Neuronal stem cell (in vitro differentiated cells): ENCODE measurements at regions not wholly inside any gene's neighbourhood (a gene's known extent, or its start where the extent isn't known, plus 50 kb on each side); places are given as distances from the start of the nearest gene placed in this dataset.

Experiments
- DNase-seq: peaks from one replicate; pipeline ENCODE4 v3.0.0-alpha.2; 2013; ENCODE audit warnings: low spot score
- H2AFZ ChIP-seq: one replicate; pipeline ENCODE4 v1.6.1; 2013; ENCODE audit warnings: mild to moderate bottlenecking, low read length, inconsistent platforms
- H2AK5ac ChIP-seq: 2 replicates; pipeline ENCODE4 v1.6.1; 2013; ENCODE audit warnings: low read depth, mild to moderate bottlenecking, inconsistent platforms, low read length, moderate library complexity, mixed read lengths
- H2BK120ac ChIP-seq: 2 replicates; pipeline ENCODE4 v1.6.1; 2013; ENCODE audit warnings: low read depth, mild to moderate bottlenecking, inconsistent platforms, low read length, moderate library complexity, mixed read lengths
- H2BK12ac ChIP-seq: one replicate; pipeline ENCODE4 v1.6.1; 2013; ENCODE audit warnings: low read length, inconsistent platforms
- H2BK15ac ChIP-seq: 2 replicates; pipeline ENCODE4 v1.6.1; 2013; ENCODE audit warnings: mild to moderate bottlenecking, low read length, inconsistent platforms, mixed read lengths
- H2BK5ac ChIP-seq: one replicate; pipeline ENCODE4 v1.6.1; 2013; ENCODE audit warnings: inconsistent platforms, mild to moderate bottlenecking, low read length, moderate library complexity
- H3K14ac ChIP-seq: one replicate; pipeline ENCODE4 v1.6.1; 2013; ENCODE audit warnings: low read length, inconsistent platforms
- H3K18ac ChIP-seq: 2 replicates; pipeline ENCODE4 v1.6.1; 2013; ENCODE audit warnings: low read length, inconsistent platforms
- H3K23ac ChIP-seq: 2 replicates; pipeline ENCODE4 v1.6.1; 2013; ENCODE audit warnings: low read depth, mild to moderate bottlenecking, mixed read lengths, low read length, inconsistent platforms; ENCODE audit not compliant: poor library complexity
- H3K27ac ChIP-seq: replicated peaks from 3 replicates; pipeline ENCODE4 v1.5.1; 2013; ENCODE audit warnings: low read length, inconsistent platforms
- H3K27me3 ChIP-seq, 3 experiments: 2 replicates each; pipeline ENCODE4 v1.6.1; 2013; ENCODE audit warnings: low read length in 3 of 3, mild to moderate bottlenecking in 2 of 3, inconsistent platforms in 1 of 3, low read depth in 1 of 3, mixed read lengths in 1 of 3, moderate library complexity in 1 of 3; ENCODE audit not compliant: control insufficient read depth in 3 of 3, insufficient read depth in 3 of 3
- H3K36me3 ChIP-seq, 2 donors: replicated peaks in 1 of 2; 2 replicates each; pipeline ENCODE4 v1.6.1; 2013; ENCODE audit warnings: low read length in 2 of 2; ENCODE audit not compliant: control insufficient read depth in 2 of 2, insufficient read depth in 2 of 2
- H3K4ac ChIP-seq: 2 replicates; pipeline ENCODE4 v1.6.1; 2013; ENCODE audit warnings: inconsistent platforms, mild to moderate bottlenecking, low read length, moderate library complexity
- H3K4me1 ChIP-seq, 2 donors: 1 replicate in 1 of 2; 2 replicates in 1 of 2; pipeline ENCODE4 v1.6.1; 2013; ENCODE audit warnings: low read length in 2 of 2, low read depth in 1 of 2; ENCODE audit not compliant: control insufficient read depth in 2 of 2, insufficient read depth in 1 of 2
- H3K4me2 ChIP-seq: one replicate; pipeline ENCODE4 v1.6.1; 2013; ENCODE audit warnings: mild to moderate bottlenecking, low read length, inconsistent platforms; ENCODE audit not compliant: insufficient read depth, poor library complexity, severe bottlenecking
- H3K4me3 ChIP-seq, 2 donors: 2 replicates each; pipeline ENCODE4 v1.5.1; 2013; ENCODE audit warnings: low read length in 2 of 2, mild to moderate bottlenecking in 2 of 2, inconsistent platforms in 1 of 2, moderate library complexity in 1 of 2
- H3K79me1 ChIP-seq: one replicate; pipeline ENCODE4 v1.6.1; 2013; ENCODE audit warnings: low read depth, mild to moderate bottlenecking, inconsistent platforms, low read length, moderate library complexity
- H3K9ac ChIP-seq: one replicate; pipeline ENCODE4 v1.6.1; 2013; ENCODE audit warnings: mild to moderate bottlenecking, low read depth, low read length, inconsistent platforms; ENCODE audit not compliant: poor library complexity
- H3K9me3 ChIP-seq, 2 donors: replicated peaks in 1 of 2; 2 replicates each; pipeline versions ENCODE3 to v1.6.1; 2013; ENCODE audit warnings: low read length in 2 of 2, mild to moderate bottlenecking in 2 of 2, inconsistent platforms in 1 of 2, low read depth in 1 of 2, mixed read lengths in 1 of 2, moderate library complexity in 1 of 2; ENCODE audit not compliant: control insufficient read depth in 2 of 2, insufficient read depth in 1 of 2
- H4K8ac ChIP-seq: one replicate; pipeline ENCODE4 v1.6.1; 2013; ENCODE audit warnings: low read depth, mild to moderate bottlenecking, inconsistent platforms, low read length, moderate library complexity
- H4K91ac ChIP-seq: one replicate; pipeline ENCODE4 v1.6.1; 2013; ENCODE audit warnings: low read length, low read depth, mild to moderate bottlenecking, inconsistent platforms; ENCODE audit not compliant: poor library complexity
- WGBS, 2 donors: extraction: QIAGEN DNeasy Blood & Tissue Kit; methylation state at CpG; one replicate each; pipeline ENCODE4 v1.1.7; 2013; ENCODE audit warnings: missing lambda C conversion rate in 2 of 2, mixed read lengths in 1 of 2; ENCODE audit not compliant: insufficient read length in 2 of 2, insufficient replicate concordance in 1 of 2; ENCODE audit errors: extremely low coverage in 2 of 2; 5-methylcytosine and 5-hydroxymethylcytosine counted together

DNA sequence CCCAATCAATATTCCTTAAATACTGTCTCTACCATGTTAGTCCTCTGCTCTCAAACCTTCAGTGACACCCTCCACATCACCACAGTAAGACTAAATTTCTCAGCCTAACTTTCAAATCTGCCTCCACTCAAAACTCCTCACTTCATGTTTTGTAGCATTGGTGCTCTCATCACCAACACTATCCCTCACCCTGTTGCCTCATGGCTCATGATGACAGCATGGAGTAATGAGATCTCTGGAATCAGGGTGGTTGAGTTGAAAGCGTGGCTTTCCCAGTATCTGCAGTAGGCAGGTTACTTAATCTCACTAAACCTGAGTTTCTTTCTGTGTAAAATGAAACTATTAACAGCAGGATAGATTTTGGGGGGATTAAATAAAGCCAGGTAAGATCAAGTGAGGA, 621.4 kb downstream of the NYAP2 start:
- H4K91ac ChIP-seq = no peak overlapping the region
- H2BK120ac ChIP-seq = no peak overlapping the region
- no peak overlapping the region for H3K27ac ChIP-seq
- no peak overlapping the region for H3K4me2 ChIP-seq
- H2BK12ac ChIP-seq = no peak overlapping the region
- H3K23ac ChIP-seq = no peak overlapping the region
- H3K4me3 ChIP-seq = no peak overlapping the region
- no peak overlapping the region for H3K4ac ChIP-seq
- no peak overlapping the region for H4K8ac ChIP-seq
- no peak overlapping the region for H2AFZ ChIP-seq
- H2AK5ac ChIP-seq = no peak overlapping the region
- H2BK5ac ChIP-seq = no peak overlapping the region
- no CpG with 5 or more reads among the region's 1 CpG for WGBS, 2 donors
- no peaks in the 10 kb centered on the region for H3K36me3 ChIP-seq
- peaks cover 5 to 16% of the 10 kb centered on the region in 2 donors for H3K9me3 ChIP-seq
- no peak overlapping the region for H3K18ac ChIP-seq
- no peak overlapping the region for H2BK15ac ChIP-seq
- no peaks in the 10 kb centered on the region for H3K27me3 ChIP-seq
- H3K4me1 ChIP-seq = no peaks in the 10 kb centered on the region
- DNase-seq = no peak
- no peak overlapping the region for H3K14ac ChIP-seq
- H3K9ac ChIP-seq = no peak overlapping the region
- H3K79me1 ChIP-seq = no peaks in the 10 kb centered on the region

- H3K4me3 ChIP-seq = no peak overlapping the region
- H4K8ac ChIP-seq = no peak overlapping the region
- no peak overlapping the region for H3K18ac ChIP-seq
- no peak overlapping the region for H3K23ac ChIP-seq
- H4K91ac ChIP-seq = no peak overlapping the region
- H2AK5ac ChIP-seq = no peak overlapping the region
- H3K9me3 ChIP-seq = peaks cover 5 to 16% of the 10 kb centered on the region in 2 donors
- no peaks in the 10 kb centered on the region for H3K4me1 ChIP-seq
- no peak overlapping the region for H2BK12ac ChIP-seq
- H2BK5ac ChIP-seq = no peak overlapping the region
- H2BK15ac ChIP-seq = no peak overlapping the region
- H2BK120ac ChIP-seq = no peak overlapping the region
- no peak overlapping the region for H3K27ac ChIP-seq
- no peak overlapping the region for H3K9ac ChIP-seq
- H2AFZ ChIP-seq = no peak overlapping the region
- H3K4me2 ChIP-seq = no peak overlapping the region
- DNase-seq = no peak
- no peak overlapping the region for H3K4ac ChIP-seq
- no peaks in the 10 kb centered on the region for H3K36me3 ChIP-seq
- no peaks in the 10 kb centered on the region for H3K79me1 ChIP-seq
- no peak overlapping the region for H3K14ac ChIP-seq
- H3K27me3 ChIP-seq = no peaks in the 10 kb centered on the region
Measured at GRCh38 chr2:226020176-226020575, 620.7 kb downstream of the NYAP2 start.

DNA sequence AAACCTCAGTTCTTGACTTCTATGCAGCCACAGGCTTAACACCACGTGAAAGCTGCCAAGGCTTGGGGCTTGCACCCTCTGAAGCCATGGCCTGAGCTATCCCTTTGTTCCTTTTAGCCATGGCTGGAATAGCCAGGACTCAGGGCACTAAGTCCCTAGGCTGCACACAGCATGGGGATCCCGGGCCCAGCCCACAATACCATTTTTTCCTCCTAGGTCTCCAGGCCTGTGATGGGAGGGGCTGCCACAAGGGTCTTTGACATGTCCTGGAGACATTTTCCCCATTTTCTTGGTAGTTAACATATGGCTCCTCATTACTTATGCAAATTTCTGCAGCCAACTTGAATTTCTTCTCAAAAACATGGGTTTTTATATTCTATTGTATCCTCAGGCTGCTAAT, 619.1 kb downstream of the NYAP2 start:
- Histone ChIP-seq H3K4me2 (no peak overlapping the region), H2AFZ (no peak overlapping the region), H3K79me1 (no peaks in the 10 kb centered on the region), H3K4me1 (no peaks in the 10 kb centered on the region), H3K9ac (no peak overlapping the region), H3K18ac (no peak overlapping the region), H2BK15ac (no peak overlapping the region), H3K9me3 (peaks cover 5 to 16% of the 10 kb centered on the region in 2 donors), H2BK12ac (no peak overlapping the region), H3K4me3 (no peak overlapping the region), H2BK120ac (no peak overlapping the region), H3K27ac (no peak overlapping the region), H3K4ac (no peak overlapping the region), H3K27me3 (no peaks in the 10 kb centered on the region), H3K23ac (no peak overlapping the region), H3K36me3 (no peaks in the 10 kb centered on the region), H2AK5ac (no peak overlapping the region), H4K8ac (no peak overlapping the region), H3K14ac (no peak overlapping the region), H2BK5ac (no peak overlapping the region), H4K91ac (no peak overlapping the region)
- WGBS, 2 donors = no CpG with 5 or more reads among the region's 2 CpGs
- no peak for DNase-seq

GRCh38 chr2:226017537-226017936, 618.0 kb downstream of the NYAP2 start:
- Histone ChIP-seq H3K9ac (no peak overlapping the region), H3K27ac (no peak overlapping the region), H2BK12ac (no peak overlapping the region), H3K36me3 (no peaks in the 10 kb centered on the region), H2BK120ac (no peak overlapping the region), H2BK5ac (no peak overlapping the region), H3K14ac (no peak overlapping the region), H3K4me2 (no peak overlapping the region), H2BK15ac (no peak overlapping the region), H3K9me3 (peaks cover 5 to 16% of the 10 kb centered on the region in 2 donors), H3K4ac (no peak overlapping the region), H3K18ac (no peak overlapping the region), H3K79me1 (no peaks in the 10 kb centered on the region), H3K27me3 (no peaks in the 10 kb centered on the region), H2AK5ac (no peak overlapping the region), H2AFZ (no peak overlapping the region), H3K23ac (no peak overlapping the region), H3K4me1 (no peaks in the 10 kb centered on the region), H4K8ac (no peak overlapping the region), H4K91ac (no peak overlapping the region), H3K4me3 (no peak overlapping the region)
- no CpG with 5 or more reads among the region's 2 CpGs for WGBS, 2 donors
- DNase-seq = no peak
